HepG2 (cell line): ENCODE measurements at regions not wholly inside any gene's neighbourhood (a gene's known extent, or its start where the extent isn't known, plus 50 kb on each side); places are given as distances from the start of the nearest gene placed in this dataset.

Source experiments
- ATAC-seq: fragments of 200-7000 bp; cut with Tn5 transposase; 3 replicates; pipeline ENCODE4 v1.9.1; 2020; ENCODE audit warnings: mild to moderate bottlenecking, moderate library complexity
- BruUV-seq: library from RNA; stranded (reverse); fragments of 400-500 nt; replicated peaks from 2 replicates; lab custom pipeline; 2021; lab: Mats Ljungman, UMichigan
- CTCF ChIA-PET: fragments of 300-600 bp; formaldehyde crosslinking; extraction: SDS; loops from one replicate; lab custom pipeline; 2021; ENCODE audit warnings: low total read pairs, inconsistent platforms, low intra/inter-chr PET ratio; lab: Yijun Ruan, JAX
- POLR2A ChIA-PET: fragments of 350-600 bp; sonication (Branson Sonifier 250); formaldehyde crosslinking; loops from one replicate; lab custom pipeline; 2020; ENCODE audit warnings: antibody characterized with exemption, inconsistent platforms; lab: Yijun Ruan, JAX
- DNase-seq: peaks from one replicate; pipeline ENCODE4 v3.0.0-alpha.2; 2015; ENCODE audit warnings: low spot score
- FAIRE-seq: peaks from 3 replicates; lab custom pipeline; 2011; peaks lifted over from hg19 to GRCh38; lab: Jason Lieb, UNC
- H2AFZ ChIP-seq: one replicate; pipeline ENCODE4 v1.6.1; 2011; ENCODE audit warnings: low read length, inconsistent platforms
- H3K27ac ChIP-seq: fragments of 300-600 bp; 3 replicates; pipeline ENCODE4 v1.8.0; 2011; ENCODE audit warnings: mixed run types, mild to moderate bottlenecking, mixed read lengths, low read length, inconsistent platforms; ENCODE audit not compliant: insufficient read depth; ENCODE audit errors: extremely low read length
- H3K27me3 ChIP-seq, 2 experiments: fragments of 200-600 bp in 1 of 2; 2 replicates in 1 of 2; 3 replicates in 1 of 2; pipeline versions ENCODE4 v1.6.0 to v1.8.0; 2011; ENCODE audit warnings: low read length in 2 of 2, mild to moderate bottlenecking in 2 of 2, moderate library complexity in 2 of 2, inconsistent platforms in 1 of 2; ENCODE audit not compliant: insufficient read depth in 2 of 2, control insufficient read depth in 1 of 2
- H3K36me3 ChIP-seq, 2 experiments: fragments of 200-600 bp in 1 of 2; replicated peaks in 1 of 2; 2 replicates in 1 of 2; 3 replicates in 1 of 2; pipeline versions ENCODE4 v1.5.1 to v1.8.0; 2011; ENCODE audit warnings: low read length in 2 of 2, inconsistent platforms in 1 of 2; ENCODE audit not compliant: insufficient read depth in 2 of 2, control insufficient read depth in 1 of 2
- H3K4me1 ChIP-seq: 2 replicates; pipeline ENCODE4 v1.5.1; 2012; ENCODE audit warnings: low read length, inconsistent platforms; ENCODE audit not compliant: insufficient read depth
- H3K4me2 ChIP-seq: 2 replicates; pipeline ENCODE4 v1.6.0; 2011; ENCODE audit warnings: low read depth, low read length, inconsistent platforms
- H3K4me3 ChIP-seq, 3 experiments: fragments of 200-600 bp in 1 of 3; sonication (generic), shearing (Covaris generic) in 1 of 3; replicated peaks in 1 of 3; 2 replicates each; pipeline ENCODE4 v1.5.1; 2011 to 2016; ENCODE audit warnings: low read length in 3 of 3, inconsistent platforms in 2 of 3, low read depth in 2 of 3, mild to moderate bottlenecking in 2 of 3, control low read depth in 1 of 3, mixed read lengths in 1 of 3; ENCODE audit not compliant: insufficient read depth in 1 of 3
- H3K79me2 ChIP-seq: one replicate; pipeline ENCODE4 v1.6.1; 2011; ENCODE audit warnings: low read length, inconsistent platforms; ENCODE audit not compliant: insufficient read depth
- H3K9ac ChIP-seq: 2 replicates; pipeline ENCODE4 v1.6.0; 2011; ENCODE audit warnings: mild to moderate bottlenecking, low read depth, low read length, inconsistent platforms; ENCODE audit not compliant: insufficient read depth
- H3K9me3 ChIP-seq: 2 replicates; pipeline ENCODE4 v1.5.1; 2012; ENCODE audit warnings: mild to moderate bottlenecking, low read length
- H4K20me1 ChIP-seq: 2 replicates; pipeline ENCODE4 v1.6.0; 2011; ENCODE audit warnings: inconsistent platforms, mild to moderate bottlenecking, low read length, moderate library complexity; ENCODE audit not compliant: insufficient read depth
- HHEX ChIP-seq: IDR thresholded peaks from 2 replicates; pipeline ENCODE4 v1.6.1; 2016; ENCODE audit warnings: control low read depth
- NFE2L2 ChIP-seq: fragments of 150-350 bp; IDR thresholded peaks from 2 replicates; pipeline ENCODE4 v1.6.1; 2014; ENCODE audit warnings: low read length
- TRAFD1 ChIP-seq: sonication (generic); formaldehyde crosslinking; IDR thresholded peaks from 2 replicates; pipeline ENCODE4 v1.5.1; 2020; ENCODE audit warnings: missing genetic modification reagents, mild to moderate bottlenecking, borderline replicate concordance
- ZNF256 ChIP-seq: sonication (generic); formaldehyde crosslinking; conservative IDR thresholded peaks from 2 replicates; pipeline ENCODE4 v1.4.0; 2020; ENCODE audit warnings: missing genetic modification reagents
- ZNF512B ChIP-seq: sonication (generic); formaldehyde crosslinking; IDR thresholded peaks from 2 replicates; pipeline ENCODE4 v1.5.1; 2020; ENCODE audit warnings: missing genetic modification reagents, mild to moderate bottlenecking, borderline replicate concordance
- ZNF709 ChIP-seq: sonication (generic); formaldehyde crosslinking; IDR thresholded peaks from 2 replicates; pipeline ENCODE4 v1.5.0; 2020; ENCODE audit warnings: mild to moderate bottlenecking, missing genetic modification reagents
- whole genome bisulfite sequencing: methylation state at CpG from one replicate; pipeline ENCODE4 v1.1.6; 2017; ENCODE audit warnings: low lambda C conversion rate; 5-methylcytosine and 5-hydroxymethylcytosine counted together
- in situ Hi-C: cut with HindIII; loops from 2 replicates; pipeline ENCODE4 v1.10.0; 2017; ENCODE audit warnings: low pct_unique_long_range_greater_than_20kb; ENCODE audit not compliant: extremely low pct_ligation_motif_present
- intact Hi-C: fragments of 100-400 bp; cut with micrococcal nuclease; formaldehyde crosslinking; loops from one replicate; pipeline ENCODE4 v1.10.0; 2022; ENCODE audit not compliant: unreplicated experiment

- FAIRE-seq (no peak), DNase-seq (no peak), ATAC-seq (no peak)
- no TSS peak for BruUV-seq
- no peaks in the 10 kb centered on the region for H3K9me3 ChIP-seq
- no peak overlapping the region for H3K27ac ChIP-seq
- H3K4me2 ChIP-seq: no peak overlapping the region
- no peak overlapping the region for H2AFZ ChIP-seq
- no peaks in the 10 kb centered on the region for H3K27me3 ChIP-seq
- ChIA-PET POLR2A (no interaction called here), CTCF (no interaction called here)
- in situ Hi-C loops (no loop called here), intact Hi-C loops (no loop called here)
- H3K4me3 ChIP-seq: no peak overlapping the region
- no peak for TF ChIP-seq NFE2L2
- no peak for TF ChIP-seq TRAFD1 (CRISPR knock-in tag)
- TF ChIP-seq ZNF256 (CRISPR knock-in tag): no peak
- TF ChIP-seq ZNF512B (CRISPR knock-in tag): no peak
- no peak for TF ChIP-seq ZNF709
- TF ChIP-seq HHEX: no peak
- no peak overlapping the region for H3K9ac ChIP-seq
- no peaks in the 10 kb centered on the region for H4K20me1 ChIP-seq
- H3K36me3 ChIP-seq: no peaks in the 10 kb centered on the region
- 9% methylated on average over 3 of the region's 3 CpGs for WGBS
- no peaks in the 10 kb centered on the region for H3K79me2 ChIP-seq
- no peaks in the 10 kb centered on the region for H3K4me1 ChIP-seq
Observed at GRCh38 chr12:128047266-128048060, 219.5 kb upstream of the TMEM132C start.
